IMR-90 (cell line): ENCODE measurements at regions not wholly inside any gene's neighbourhood (a gene's known extent, or its start where the extent isn't known, plus 50 kb on each side); places are given as distances from the start of the nearest gene placed in this dataset.

ENCODE experiments used
- ATAC-seq: fragments of 200-7000 bp; cut with Tn5 transposase; 2 replicates; pipeline ENCODE4 v1.9.1; 2020; ENCODE audit warnings: low read depth, mild to moderate bottlenecking, moderate library complexity
- BruUV-seq: library from RNA; stranded (reverse); fragments of 400-500 nt; replicated peaks from 2 replicates; lab custom pipeline; 2021; lab: Mats Ljungman, UMichigan
- CTCF ChIA-PET: fragments of 300-600 bp; formaldehyde crosslinking; extraction: SDS; loops from one replicate; lab custom pipeline; 2021; ENCODE audit warnings: antibody characterized with exemption; lab: Yijun Ruan, JAX
- POLR2A ChIA-PET: fragments of 300-600 bp; sonication (Branson Sonifier 250); formaldehyde crosslinking; loops from one replicate; lab custom pipeline; 2022; ENCODE audit warnings: antibody characterized with exemption; ENCODE audit not compliant: unreplicated experiment; lab: Charles Lee
- DNase-seq: peaks from one replicate; pipeline ENCODE4 v3.0.0; 2013
- H2AFZ ChIP-seq: replicated peaks from 2 replicates; pipeline ENCODE3; 2013; ENCODE audit warnings: low read length, mild to moderate bottlenecking; ENCODE audit not compliant: poor library complexity
- H2AK5ac ChIP-seq: 2 replicates; pipeline ENCODE4 v1.6.1; 2013; ENCODE audit warnings: low read depth, low read length, inconsistent platforms
- H2AK9ac ChIP-seq: replicated peaks from 2 replicates; pipeline ENCODE3; 2013; ENCODE audit warnings: mild to moderate bottlenecking, low read depth, low read length, moderate library complexity; ENCODE audit not compliant: poor library complexity
- H2BK120ac ChIP-seq: 2 replicates; pipeline ENCODE4 v1.6.1; 2013; ENCODE audit warnings: low read depth, low read length, inconsistent platforms
- H2BK15ac ChIP-seq: 3 replicates; pipeline ENCODE4 v1.6.1; 2013; ENCODE audit warnings: low read depth, low read length, inconsistent platforms
- H2BK20ac ChIP-seq: 2 replicates; pipeline ENCODE4 v1.6.1; 2013; ENCODE audit warnings: low read depth, mild to moderate bottlenecking, inconsistent platforms, low read length, moderate library complexity
- H2BK5ac ChIP-seq: 2 replicates; pipeline ENCODE4 v1.6.1; 2013; ENCODE audit warnings: mild to moderate bottlenecking, low read depth, low read length, inconsistent platforms; ENCODE audit not compliant: poor library complexity, severe bottlenecking
- H3K14ac ChIP-seq: replicated peaks from 2 replicates; pipeline ENCODE4 v1.6.1; 2013; ENCODE audit warnings: low read depth, low read length, inconsistent platforms
- H3K18ac ChIP-seq: 2 replicates; pipeline ENCODE4 v1.6.1; 2013; ENCODE audit warnings: low read depth, low read length, control low read depth
- H3K23ac ChIP-seq: 2 replicates; pipeline ENCODE4 v1.6.1; 2013; ENCODE audit warnings: low read depth, low read length, inconsistent platforms
- H3K27ac ChIP-seq: 2 replicates; pipeline ENCODE4 v1.5.1; 2013; ENCODE audit warnings: mild to moderate bottlenecking, control low read depth, low read length; ENCODE audit not compliant: insufficient read depth
- H3K27me3 ChIP-seq: 2 replicates; pipeline ENCODE4 v1.6.1; 2013; ENCODE audit warnings: low read length; ENCODE audit not compliant: control insufficient read depth, insufficient read depth
- H3K36me3 ChIP-seq: 2 replicates; pipeline ENCODE4 v1.6.1; 2013; ENCODE audit warnings: low read length, mixed read lengths; ENCODE audit not compliant: control insufficient read depth, insufficient read depth
- H3K4ac ChIP-seq: 2 replicates; pipeline ENCODE4 v1.6.1; 2013; ENCODE audit warnings: low read depth, low read length, inconsistent platforms
- H3K4me1 ChIP-seq: 2 replicates; pipeline ENCODE4 v1.6.1; 2013; ENCODE audit warnings: low read length, mixed read lengths; ENCODE audit not compliant: control insufficient read depth, insufficient read depth
- H3K4me2 ChIP-seq: 2 replicates; pipeline ENCODE4 v1.6.1; 2013; ENCODE audit warnings: low read depth, mild to moderate bottlenecking, control low read depth, low read length, moderate library complexity
- H3K4me3 ChIP-seq: 2 replicates; pipeline ENCODE4 v1.5.1; 2013; ENCODE audit warnings: low read depth, mild to moderate bottlenecking, control low read depth, low read length, moderate library complexity; ENCODE audit not compliant: insufficient read depth
- H3K56ac ChIP-seq: 2 replicates; pipeline ENCODE4 v1.6.1; 2013; ENCODE audit warnings: low read length, inconsistent platforms; ENCODE audit not compliant: insufficient read depth; ENCODE audit errors: extremely low read depth
- H3K79me1 ChIP-seq, 2 experiments: 2 replicates each; pipeline ENCODE4 v1.6.1; 2013; ENCODE audit warnings: low read length in 2 of 2, inconsistent platforms in 1 of 2, low read depth in 1 of 2
- H3K9ac ChIP-seq: 2 replicates; pipeline ENCODE4 v1.6.1; 2013; ENCODE audit warnings: low read depth, low read length, control low read depth
- H3K9me1 ChIP-seq: 2 replicates; pipeline ENCODE4 v1.6.1; 2013; ENCODE audit warnings: low read length, inconsistent platforms; ENCODE audit not compliant: insufficient read depth
- H3K9me3 ChIP-seq: 2 replicates; pipeline ENCODE4 v1.6.1; 2013; ENCODE audit warnings: low read length; ENCODE audit not compliant: control insufficient read depth, insufficient read depth
- H4K20me1 ChIP-seq: 2 replicates; pipeline ENCODE4 v1.6.1; 2013; ENCODE audit warnings: low read length, inconsistent platforms; ENCODE audit not compliant: insufficient read depth
- H4K5ac ChIP-seq: 2 replicates; pipeline ENCODE4 v1.6.1; 2013; ENCODE audit warnings: mild to moderate bottlenecking, low read depth, low read length, control low read depth
- H4K8ac ChIP-seq, 2 experiments: 2 replicates each; pipeline ENCODE4 v1.6.1; 2013; ENCODE audit warnings: low read depth in 2 of 2, low read length in 2 of 2, control low read depth in 1 of 2, inconsistent platforms in 1 of 2
- H4K91ac ChIP-seq: 2 replicates; pipeline ENCODE4 v1.6.1; 2013; ENCODE audit warnings: low read depth, low read length, inconsistent platforms; ENCODE audit not compliant: insufficient read depth
- BHLHE40 ChIP-seq: fragments of 150-350 bp; IDR thresholded peaks from 2 replicates; pipeline ENCODE4 v1.6.1; 2016; ENCODE audit warnings: mild to moderate bottlenecking, low read depth, low read length
- CEBPB ChIP-seq: IDR thresholded peaks from 2 replicates; pipeline ENCODE4 v1.6.1; 2012; ENCODE audit warnings: low read depth, low read length, improper control_type of control experiment
- CTCF ChIP-seq: conservative IDR thresholded peaks from 2 replicates; pipeline ENCODE4 v1.5.1; 2012; ENCODE audit warnings: mild to moderate bottlenecking, low read depth, low read length, improper control_type of control experiment
- ELK1 ChIP-seq: fragments of 150-350 bp; IDR thresholded peaks from 2 replicates; pipeline ENCODE4 v1.6.1; 2016; ENCODE audit warnings: low read depth, mild to moderate bottlenecking, low read length, moderate library complexity, borderline replicate concordance
- POLR2A ChIP-seq: IDR thresholded peaks from 2 replicates; pipeline ENCODE4 v1.6.1; 2012; ENCODE audit warnings: mild to moderate bottlenecking, low read depth, low read length
- WGBS, 2 experiments: methylation state at CpG; one replicate each; pipeline versions ENCODE4 v1.1.5 to v1.1.7; 2013; ENCODE audit warnings: missing lambda C conversion rate in 2 of 2; ENCODE audit not compliant: insufficient read length in 1 of 2; ENCODE audit errors: extremely low coverage in 2 of 2; 5-methylcytosine and 5-hydroxymethylcytosine counted together
- dilution Hi-C: fragments of 300-500 bp; cut with HindIII; formaldehyde crosslinking; loops from one replicate; pipeline ENCODE4 v1.14.3; 2018; ENCODE audit warnings: low sequenced_read_pairs; ENCODE audit not compliant: unreplicated experiment
- in situ Hi-C: fragments of 300-500 bp; cut with MboI; formaldehyde crosslinking; loops from 3 replicates; pipeline ENCODE4 v1.14.3; 2019; ENCODE audit warnings: low sequenced_read_pairs, inconsistent platforms, mixed read lengths
- intact Hi-C: fragments of 100-400 bp; cut with micrococcal nuclease; formaldehyde crosslinking; loops from 2 replicates; pipeline ENCODE4 v1.10.0; 2022

DNA sequence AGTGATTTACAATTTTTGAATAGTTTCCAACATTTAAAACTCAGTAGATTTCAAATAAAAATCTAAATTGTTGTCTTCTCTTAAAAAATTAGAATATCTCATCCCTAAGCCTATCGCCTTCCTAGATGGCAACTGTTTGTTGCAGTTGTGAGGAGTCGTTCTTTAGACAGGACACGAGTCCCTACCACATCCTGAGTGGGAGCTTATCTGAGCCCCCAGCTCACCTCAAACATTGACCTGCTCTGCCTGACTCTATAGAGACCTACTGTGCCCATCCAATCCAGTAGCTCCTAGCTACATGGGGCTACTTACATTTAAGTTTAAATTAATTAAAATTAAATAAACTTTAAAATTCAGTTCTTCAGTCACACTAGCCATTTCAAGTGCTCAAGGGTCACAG, 434.7 kb downstream of the FOXO1 start:
- Histone ChIP-seq H3K4me1 (no peaks in the 10 kb centered on the region), H3K4ac (no peak overlapping the region), H3K9ac (no peak overlapping the region), H3K27ac (no peak overlapping the region), H2AK9ac (no peak overlapping the region), H2BK20ac (no peak overlapping the region), H3K4me3 (no peak overlapping the region), H3K9me1 (no peaks in the 10 kb centered on the region), H4K91ac (no peak overlapping the region), H3K9me3 (no peaks in the 10 kb centered on the region), H3K79me1 (no peaks in the 10 kb centered on the region), H3K27me3 (no peaks in the 10 kb centered on the region), H4K8ac (no peak overlapping the region), H2AK5ac (no peak overlapping the region), H2AFZ (no peak overlapping the region), H4K5ac (no peak overlapping the region), H3K36me3 (no peaks in the 10 kb centered on the region), H3K18ac (no peak overlapping the region), H3K14ac (no peak overlapping the region), H4K20me1 (no peaks in the 10 kb centered on the region), H2BK15ac (no peak overlapping the region), H2BK120ac (no peak overlapping the region), H2BK5ac (no peak overlapping the region), H3K4me2 (no peak overlapping the region), H3K23ac (no peak overlapping the region), H3K56ac (no peak overlapping the region)
- ChIA-PET POLR2A (no interaction called here), CTCF (no interaction called here)
- ATAC-seq = no peak
- WGBS, 2 experiments = no CpG with 5 or more reads among the region's 3 CpGs
- intact Hi-C loops (no loop called here), dilution Hi-C loops (no loop called here), in situ Hi-C loops (no loop called here)
- no peak for DNase-seq
- BruUV-seq = no TSS peak
- TF ChIP-seq CEBPB = no peak
- no peak for TF ChIP-seq ELK1
- no peak for TF ChIP-seq CTCF
- TF ChIP-seq POLR2A = no peak
- TF ChIP-seq BHLHE40 = no peak
